Mucosa of rectum (tissue), 2 donors: ENCODE measurements at regions not wholly inside any gene's neighbourhood (a gene's known extent, or its start where the extent isn't known, plus 50 kb on each side); places are given as distances from the start of the nearest gene placed in this dataset.

ENCODE experiments used
- H3K27ac ChIP-seq, 2 donors: one replicate each; pipeline ENCODE4 v1.7.0; 2013; ENCODE audit warnings: inconsistent platforms in 2 of 2, low read depth in 2 of 2, low read length in 2 of 2
- H3K27me3 ChIP-seq, 2 donors: one replicate each; pipeline ENCODE4 v1.7.0; 2013; ENCODE audit warnings: low read length in 2 of 2; ENCODE audit not compliant: control insufficient read depth in 2 of 2, insufficient read depth in 2 of 2
- H3K36me3 ChIP-seq, 2 donors: one replicate each; pipeline ENCODE4 v1.7.0; 2013; ENCODE audit warnings: low read length in 2 of 2; ENCODE audit not compliant: control insufficient read depth in 2 of 2, insufficient read depth in 2 of 2
- H3K4me1 ChIP-seq, 2 donors: one replicate each; pipeline ENCODE4 v1.7.0; 2013; ENCODE audit warnings: low read length in 2 of 2, mild to moderate bottlenecking in 1 of 2; ENCODE audit not compliant: control insufficient read depth in 2 of 2, insufficient read depth in 2 of 2
- H3K4me3 ChIP-seq, 2 donors: one replicate each; pipeline ENCODE4 v1.7.0; 2013; ENCODE audit warnings: low read length in 2 of 2
- H3K9ac ChIP-seq, 2 donors: one replicate each; pipeline ENCODE4 v1.7.0; 2013; ENCODE audit warnings: low read length in 2 of 2, low read depth in 1 of 2, mild to moderate bottlenecking in 1 of 2
- H3K9me3 ChIP-seq, 2 donors: one replicate each; pipeline ENCODE4 v1.7.0; 2013; ENCODE audit warnings: low read length in 2 of 2; ENCODE audit not compliant: control insufficient read depth in 2 of 2
- donor health status: healthy.
- donor health status: Normal muscosa, but diverticular disease.

DNA sequence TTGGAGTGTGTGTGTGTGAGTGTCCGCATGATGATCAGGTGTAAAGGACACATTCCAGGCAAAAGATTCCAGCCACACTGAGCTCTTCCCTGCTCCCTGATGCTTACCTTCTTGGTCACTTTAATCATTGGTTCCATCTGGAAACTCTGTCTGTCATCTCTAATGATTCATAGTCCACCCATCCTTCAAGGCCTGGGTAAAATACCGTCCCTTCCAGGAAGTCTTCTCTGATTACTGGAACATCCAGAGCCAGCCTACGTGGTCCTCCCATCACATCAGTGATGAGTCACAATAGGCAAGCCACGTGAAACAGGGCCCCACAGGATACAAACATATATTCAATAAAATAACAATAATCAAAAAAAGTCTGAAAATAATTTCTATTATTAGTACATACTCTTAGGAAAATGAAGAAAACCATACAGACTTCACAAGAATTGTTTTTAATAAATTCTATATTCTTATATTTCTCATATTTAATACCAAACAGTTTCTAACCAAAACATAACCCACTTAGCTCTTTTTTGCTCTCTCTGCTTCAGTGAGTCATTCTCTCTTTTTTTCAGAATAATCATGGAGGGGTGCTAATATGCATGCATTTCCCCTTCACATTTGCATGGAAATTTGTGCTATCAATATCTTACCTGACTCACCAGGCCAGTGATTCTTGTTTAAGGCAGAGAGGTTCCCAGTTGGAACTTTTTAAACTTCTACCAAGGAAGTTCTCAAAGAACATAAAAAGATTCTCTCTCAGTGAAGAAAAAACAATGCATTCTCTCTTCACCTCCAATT lies 263.2 kb downstream of the TOX3 start:
- no peaks in the 10 kb centered on the region for H3K36me3 ChIP-seq
- no peak overlapping the region for H3K9ac ChIP-seq
- H3K4me3 ChIP-seq: no peak overlapping the region
- no peaks in the 10 kb centered on the region for H3K9me3 ChIP-seq
- no peak overlapping the region for H3K27ac ChIP-seq
- no peaks in the 10 kb centered on the region for H3K27me3 ChIP-seq
- no peaks in the 10 kb centered on the region for H3K4me1 ChIP-seq

DNA sequence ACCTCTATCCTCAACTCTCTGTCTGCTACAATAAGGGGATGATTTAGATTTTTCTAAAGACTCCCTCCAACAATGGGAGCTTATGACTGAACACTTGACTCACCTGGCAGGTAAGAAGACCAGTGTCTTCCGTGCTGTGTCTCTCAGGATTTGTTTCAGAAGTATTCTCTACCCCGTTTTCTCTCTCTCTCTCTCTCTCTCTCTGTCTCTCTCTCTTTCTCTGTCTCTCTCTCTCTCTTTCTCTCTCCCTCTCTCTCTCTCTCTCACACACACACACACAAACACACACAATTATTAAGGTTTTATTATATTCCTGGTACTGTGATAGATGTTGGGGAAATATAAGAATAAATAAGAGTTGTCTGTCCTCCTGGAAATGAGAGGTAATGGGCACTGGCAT lies 263.9 kb downstream of the TOX3 start:
- Histone ChIP-seq H3K27me3 (no peaks in the 10 kb centered on the region), H3K9me3 (no peaks in the 10 kb centered on the region), H3K4me3 (no peak overlapping the region), H3K9ac (no peak overlapping the region), H3K4me1 (no peaks in the 10 kb centered on the region), H3K27ac (no peak overlapping the region), H3K36me3 (no peaks in the 10 kb centered on the region)

- Histone ChIP-seq H3K36me3 (no peaks in the 10 kb centered on the region), H3K9me3 (no peaks in the 10 kb centered on the region), H3K4me3 (no peak overlapping the region), H3K27ac (no peak overlapping the region), H3K9ac (no peak overlapping the region), H3K27me3 (no peaks in the 10 kb centered on the region), H3K4me1 (no peaks in the 10 kb centered on the region)
These were observed 266.9 kb downstream of the TOX3 start for GRCh38 chr16:52280086-52280485.

GRCh38 chr16:52271088-52271750 lies 275.7 kb downstream of the TOX3 start:
- no peaks in the 10 kb centered on the region for H3K36me3 ChIP-seq
- H3K4me3 ChIP-seq: no peak overlapping the region
- no peak overlapping the region for H3K9ac ChIP-seq
- H3K27me3 ChIP-seq: no peaks in the 10 kb centered on the region
- H3K4me1 ChIP-seq: no peaks in the 10 kb centered on the region
- no peaks in the 10 kb centered on the region for H3K9me3 ChIP-seq
- H3K27ac ChIP-seq: no peak overlapping the region

GRCh38 chr16:52265446-52265861 lies 281.5 kb downstream of the TOX3 start:
- Histone ChIP-seq H3K9me3 (no peaks in the 10 kb centered on the region), H3K9ac (no peak overlapping the region), H3K36me3 (no peaks in the 10 kb centered on the region), H3K4me1 (no peaks in the 10 kb centered on the region), H3K27ac (no peak overlapping the region), H3K27me3 (no peaks in the 10 kb centered on the region), H3K4me3 (no peak overlapping the region)

GRCh38 chr16:52257534-52257933 lies 289.4 kb downstream of the TOX3 start:
- H3K4me1 ChIP-seq: no peaks in the 10 kb centered on the region
- no peak overlapping the region for H3K27ac ChIP-seq
- no peaks in the 10 kb centered on the region for H3K36me3 ChIP-seq
- no peaks in the 10 kb centered on the region for H3K9me3 ChIP-seq
- H3K9ac ChIP-seq: no peak overlapping the region
- H3K4me3 ChIP-seq: no peak overlapping the region
- no peaks in the 10 kb centered on the region for H3K27me3 ChIP-seq

DNA sequence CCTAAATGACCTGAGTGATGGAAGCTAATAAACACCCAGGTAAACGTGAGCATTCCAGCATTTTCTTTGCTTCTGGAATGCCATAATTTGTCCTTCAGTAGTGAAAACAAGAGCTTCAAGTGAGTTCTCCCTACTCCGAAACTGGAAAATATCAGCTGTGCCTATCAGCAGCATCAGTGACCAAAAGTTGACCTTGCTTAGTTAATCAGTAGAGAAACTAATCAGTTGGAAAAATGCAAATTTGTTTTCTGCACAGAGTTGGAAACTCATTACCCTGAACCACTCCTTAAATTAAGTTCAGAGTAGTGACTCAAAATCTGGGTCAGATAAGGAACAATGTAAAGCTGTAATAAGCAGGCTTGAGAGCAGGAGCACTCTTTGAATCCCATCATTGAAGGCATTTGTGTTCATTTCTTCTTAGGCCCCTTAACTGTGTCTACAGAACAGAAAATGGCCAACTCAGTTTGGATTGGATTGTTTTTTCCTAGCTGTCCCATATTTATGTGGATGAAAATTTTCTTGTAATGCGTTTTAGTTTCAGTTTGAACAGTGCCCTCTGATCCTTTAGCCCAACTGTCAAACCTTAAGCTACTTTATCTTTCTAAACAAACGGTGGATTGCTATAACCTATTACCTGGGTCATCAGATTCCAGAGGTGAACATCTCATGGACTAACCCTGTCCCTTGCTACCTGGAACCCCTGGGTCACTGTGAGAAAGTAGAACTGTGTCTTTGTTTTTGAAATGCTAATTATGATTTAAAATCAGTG lies 290.4 kb downstream of the TOX3 start:
- H3K9me3 ChIP-seq: no peaks in the 10 kb centered on the region
- no peak overlapping the region for H3K27ac ChIP-seq
- no peaks in the 10 kb centered on the region for H3K4me1 ChIP-seq

GRCh38 chr16:52254746-52255145 lies 292.2 kb downstream of the TOX3 start:
- Histone ChIP-seq H3K27ac (no peak overlapping the region), H3K4me3 (no peak overlapping the region), H3K27me3 (no peaks in the 10 kb centered on the region), H3K9me3 (no peaks in the 10 kb centered on the region), H3K9ac (no peak overlapping the region), H3K36me3 (no peaks in the 10 kb centered on the region), H3K4me1 (no peaks in the 10 kb centered on the region)

More for the DNA sequence above, 290.4 kb downstream of the TOX3 start:
- H3K9ac ChIP-seq: no peak overlapping the region
- no peak overlapping the region for H3K4me3 ChIP-seq
- no peaks in the 10 kb centered on the region for H3K27me3 ChIP-seq
- H3K36me3 ChIP-seq: no peaks in the 10 kb centered on the region

DNA sequence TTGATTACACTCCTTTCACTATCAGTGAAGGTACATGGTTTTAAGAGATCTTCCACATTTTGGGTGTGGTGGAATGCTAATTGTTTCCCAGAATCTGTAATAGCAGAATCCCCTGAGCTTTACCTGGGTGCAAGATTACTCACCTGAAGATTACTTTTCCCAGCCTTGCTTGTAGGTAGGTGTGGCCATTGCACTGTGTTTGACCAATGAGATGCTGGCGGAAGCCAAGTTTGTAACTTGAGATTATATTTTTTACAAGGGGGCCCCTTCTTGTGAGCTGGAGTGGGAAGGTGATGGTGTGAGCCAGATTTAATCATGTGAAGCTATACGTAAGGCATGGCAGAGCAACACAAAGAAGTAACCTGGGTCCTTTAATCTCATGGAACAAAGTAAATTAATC lies 294.3 kb downstream of the TOX3 start:
- no peak overlapping the region for H3K4me3 ChIP-seq
- H3K4me1 ChIP-seq: no peaks in the 10 kb centered on the region
- no peak overlapping the region for H3K27ac ChIP-seq
- no peak overlapping the region for H3K9ac ChIP-seq
- no peaks in the 10 kb centered on the region for H3K36me3 ChIP-seq
- H3K9me3 ChIP-seq: no peaks in the 10 kb centered on the region
- no peaks in the 10 kb centered on the region for H3K27me3 ChIP-seq

- Histone ChIP-seq H3K36me3 (no peaks in the 10 kb centered on the region), H3K9me3 (no peaks in the 10 kb centered on the region), H3K4me1 (no peaks in the 10 kb centered on the region), H3K27ac (no peak overlapping the region), H3K27me3 (no peaks in the 10 kb centered on the region), H3K9ac (no peak overlapping the region), H3K4me3 (no peak overlapping the region)
These were observed 295.4 kb downstream of the TOX3 start for GRCh38 chr16:52251495-52251894.
